ENCODE measurements at regions not wholly inside any gene's neighbourhood (a gene's known extent, or its start where the extent isn't known, plus 50 kb on each side); places are given as distances from the start of the nearest gene placed in this dataset.
"Not testable (repeated sequence)": the region's sequence is repeated elsewhere in the genome, so short reads cannot be mapped to it uniquely, and the experiment has no call there.

DNA sequence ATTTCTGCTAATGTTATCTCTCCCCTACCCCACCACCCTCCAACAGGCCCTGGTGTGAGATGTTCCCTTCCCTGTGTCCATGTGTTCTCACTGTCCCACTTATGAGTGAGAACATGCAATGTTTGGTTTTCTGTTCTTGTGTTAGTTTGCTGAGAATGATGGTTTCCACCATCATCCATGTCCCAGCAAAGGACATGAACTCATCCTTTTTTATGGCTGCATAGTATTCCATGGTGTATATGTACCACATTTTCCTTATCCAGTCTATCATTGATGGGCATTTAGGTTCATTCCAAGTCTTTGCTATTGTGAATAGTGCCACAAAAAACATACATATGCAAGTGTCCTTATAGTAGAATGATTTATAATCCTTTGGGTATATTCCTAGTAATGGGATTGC is 104.5 kb downstream of the ZNF33B start:
- not testable (repeated sequence) for DNase-seq

DNA sequence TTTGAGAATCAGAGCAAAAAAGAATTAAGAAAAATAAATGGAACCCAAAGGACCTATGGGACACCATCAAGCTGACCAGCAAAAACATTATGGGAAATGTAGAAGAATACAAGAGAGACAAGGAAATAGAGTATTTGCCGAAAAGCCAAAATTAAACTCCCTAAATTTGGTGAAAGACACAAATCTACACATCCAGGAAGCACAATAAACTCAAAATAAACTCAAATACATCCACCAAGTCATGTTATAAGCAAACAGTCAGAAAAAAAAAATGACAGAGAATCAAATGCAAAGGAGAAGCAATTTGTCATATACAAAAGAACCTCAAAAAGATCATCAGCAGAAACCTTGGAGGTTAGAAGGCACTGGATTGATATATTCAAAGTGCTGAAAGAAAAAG is 105.4 kb downstream of the ZNF33B start:
- no peak for DNase-seq

- no peak for DNase-seq
These were observed 115.3 kb downstream of the ZNF33B start for GRCh38 chr10:42523098-42523497.

- no peak for DNase-seq
These were observed 118.5 kb downstream of the ZNF33B start for GRCh38 chr10:42519761-42520460.

DNA sequence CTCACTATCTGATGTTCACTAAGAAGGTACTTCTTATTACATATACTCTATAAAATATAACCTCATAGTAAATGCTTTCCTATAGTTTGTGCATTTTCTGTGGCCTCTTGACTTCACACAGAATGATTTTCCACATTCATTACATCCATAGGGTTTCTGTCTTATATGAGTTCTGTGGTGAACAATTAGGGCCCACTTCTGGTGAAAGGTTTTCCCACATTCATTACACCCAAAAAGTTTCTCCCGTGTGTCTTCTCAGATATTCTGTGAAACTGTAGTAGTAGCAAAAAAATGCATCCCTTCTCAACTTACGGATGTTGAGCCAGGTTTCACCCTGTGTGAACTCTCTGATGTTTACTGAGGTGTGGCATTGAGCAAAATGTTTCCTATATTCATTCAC is 119.3 kb downstream of the ZNF33B start:
- DNase-seq: no peak

- DNase-seq: no peak
These were observed 124.4 kb downstream of the ZNF33B start for GRCh38 chr10:42513921-42514320.

- no peak for DNase-seq
These were observed 146.6 kb downstream of the ZNF33B start for GRCh38 chr10:42491801-42492200.

DNA sequence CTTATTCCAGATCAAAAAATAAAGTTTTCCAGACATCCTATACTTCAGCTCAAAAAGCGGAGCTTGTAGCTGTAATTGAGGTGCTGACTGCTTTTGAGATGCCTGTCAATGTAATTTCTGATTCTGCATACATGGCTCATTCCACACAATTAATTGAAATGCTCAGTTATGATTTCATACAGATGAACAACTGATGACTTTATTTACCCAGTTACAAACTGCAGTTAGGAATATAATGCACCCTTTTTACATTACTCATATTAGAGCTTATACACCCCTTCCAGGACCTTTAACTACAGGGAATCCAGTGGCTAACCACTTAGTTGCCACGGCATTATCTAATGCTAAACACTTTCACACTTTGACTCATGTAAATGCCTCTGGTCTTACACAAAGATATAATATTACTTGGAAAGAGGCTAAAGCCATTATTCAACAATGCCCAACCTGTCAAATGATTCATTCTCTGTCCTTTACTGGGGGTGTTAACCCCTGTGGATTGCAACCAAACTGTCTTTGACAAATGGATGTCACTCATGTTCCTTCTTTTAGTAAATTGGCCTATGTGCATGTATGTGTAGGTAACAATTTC is 147.3 kb downstream of the ZNF33B start:
- DNase-seq: peak; percentile 76

- DNase-seq: no peak
These were observed 148.0 kb downstream of the ZNF33B start for GRCh38 chr10:42490368-42490767.

DNA sequence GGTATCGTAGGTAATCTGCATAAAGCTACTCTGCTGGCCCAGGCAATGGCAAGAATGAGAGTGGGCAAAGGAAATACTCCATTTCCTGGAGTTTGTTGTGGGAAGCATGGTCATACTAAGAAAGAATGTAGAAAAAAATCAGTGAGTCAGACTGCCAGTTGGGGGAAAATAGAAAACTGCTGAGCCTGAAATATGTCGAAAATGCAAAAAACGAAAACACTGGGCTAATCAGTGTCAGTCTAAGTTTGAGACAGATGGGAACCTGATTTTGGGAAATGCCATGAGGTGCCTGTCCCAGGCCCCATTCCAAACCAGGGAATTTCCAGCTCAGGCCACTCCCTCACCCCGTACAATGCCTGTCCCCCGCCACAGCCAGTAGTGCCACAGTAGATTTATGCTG is 150.0 kb downstream of the ZNF33B start:
- peak; percentile 87 for DNase-seq

- DNase-seq: no peak
These were observed 156.0 kb downstream of the ZNF33B start for GRCh38 chr10:42482411-42482810.

GRCh38 chr10:42479057-42479456 is 159.3 kb downstream of the ZNF33B start:
- no peak for DNase-seq

DNA sequence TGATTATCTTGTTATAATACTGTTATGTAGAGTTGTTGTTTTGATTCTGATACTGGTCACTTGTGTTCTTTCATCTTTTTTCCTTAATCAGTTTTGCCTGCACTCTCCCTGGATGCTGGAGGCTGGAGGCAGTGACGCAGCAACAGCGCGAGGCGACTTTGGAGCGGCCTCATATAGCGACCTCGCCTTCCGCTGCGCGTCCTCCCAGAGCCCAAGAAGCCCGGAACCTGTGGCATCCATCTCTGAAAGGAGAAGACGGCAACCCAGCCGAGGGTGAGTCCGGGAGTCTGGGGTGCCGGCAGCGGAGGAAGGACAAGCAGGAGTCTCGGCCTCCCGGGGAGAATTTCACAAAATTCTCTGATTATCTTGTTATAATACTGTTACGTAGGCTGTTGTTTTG is 161.2 kb downstream of the ZNF33B start:
- DNase-seq: no peak

DNA sequence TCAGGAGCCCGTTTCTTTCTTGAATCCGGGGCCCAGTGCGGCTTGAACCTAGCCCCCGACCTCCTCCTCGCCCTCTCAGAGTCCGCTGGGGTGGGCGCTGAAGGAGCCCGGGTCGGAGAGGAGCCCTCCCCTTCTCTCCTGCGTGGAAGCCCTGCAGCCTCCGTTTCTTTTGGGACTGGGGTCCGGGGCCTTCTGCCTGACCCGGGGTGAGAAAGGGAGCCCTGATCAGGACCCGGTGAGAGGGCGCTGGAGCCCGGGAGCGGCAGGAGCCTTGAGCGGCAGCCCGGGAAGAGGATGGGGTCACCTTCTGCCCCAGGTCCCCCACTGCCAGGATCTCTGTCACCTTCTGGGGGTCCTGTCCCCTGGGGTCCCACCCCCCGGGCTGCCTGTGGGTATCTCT is 162.3 kb downstream of the ZNF33B start:
- no peak for DNase-seq

- DNase-seq: peak; percentile 71
These were observed 162.9 kb downstream of the ZNF33B start for GRCh38 chr10:42475168-42476098.

DNA sequence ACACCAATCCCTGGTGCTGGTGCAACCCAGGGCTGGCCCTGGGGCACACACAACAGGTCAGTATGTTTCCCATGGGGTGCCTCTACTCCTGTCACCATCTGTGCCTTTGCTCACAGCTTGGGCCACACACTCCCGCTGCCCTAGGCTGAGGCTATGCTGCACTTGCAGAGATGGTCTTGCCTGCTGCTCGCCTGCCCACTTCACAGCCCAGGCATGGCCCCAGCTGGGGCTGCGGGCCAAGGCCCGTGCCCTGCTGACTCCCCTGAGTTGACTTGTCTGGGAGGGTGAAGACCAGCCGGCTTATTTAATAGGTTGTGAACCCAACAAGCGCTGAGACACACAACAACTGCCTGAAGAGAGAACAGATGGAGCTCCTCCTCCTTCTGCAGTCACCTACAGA is 184.1 kb downstream of the ZNF33B start:
- DNase-seq: no peak

DNA sequence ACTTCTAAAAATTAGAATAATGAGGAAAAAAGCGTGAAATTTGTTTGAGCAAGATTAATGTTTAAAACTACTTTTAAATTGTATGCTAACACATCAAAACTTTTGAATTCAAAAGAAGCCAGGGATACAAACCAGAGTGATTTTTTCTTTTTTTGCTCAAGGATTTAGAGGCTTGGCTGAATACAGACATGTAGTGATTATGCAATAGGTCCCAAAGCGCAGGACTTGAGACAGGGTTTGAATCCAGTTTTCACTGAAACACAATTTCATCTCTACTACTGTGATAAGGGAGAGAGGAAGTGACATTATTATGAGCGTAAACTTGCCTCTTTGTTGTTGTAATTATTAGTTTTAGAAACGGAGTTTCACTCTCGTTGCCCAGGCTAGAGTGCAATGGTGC is 207.3 kb downstream of the ZNF33B start:
- no peak for DNase-seq

DNA sequence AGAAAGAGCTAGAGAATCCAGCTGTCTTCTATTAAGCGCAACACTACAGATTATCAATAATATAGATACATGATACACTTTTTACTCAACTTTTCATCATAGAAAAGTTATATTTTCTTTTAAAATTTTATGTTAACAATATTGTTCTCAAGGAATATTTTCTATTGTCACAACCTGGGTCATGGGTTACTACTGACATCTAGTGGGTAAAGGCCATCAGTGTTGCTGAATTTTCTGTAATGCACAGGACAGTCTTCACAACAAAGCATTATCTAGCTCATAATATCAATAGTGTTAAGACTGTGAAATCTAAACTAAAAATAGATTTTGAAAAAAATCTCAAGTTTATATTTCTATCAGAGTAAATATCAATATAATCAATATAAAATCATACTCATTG is 209.8 kb downstream of the ZNF33B start:
- DNase-seq: peak; percentile 21

GRCh38 chr10:42422911-42423310 is 215.5 kb downstream of the ZNF33B start:
- no peak for DNase-seq

GRCh38 chr10:42421812-42422211 is 216.6 kb downstream of the ZNF33B start:
- DNase-seq: no peak

DNA sequence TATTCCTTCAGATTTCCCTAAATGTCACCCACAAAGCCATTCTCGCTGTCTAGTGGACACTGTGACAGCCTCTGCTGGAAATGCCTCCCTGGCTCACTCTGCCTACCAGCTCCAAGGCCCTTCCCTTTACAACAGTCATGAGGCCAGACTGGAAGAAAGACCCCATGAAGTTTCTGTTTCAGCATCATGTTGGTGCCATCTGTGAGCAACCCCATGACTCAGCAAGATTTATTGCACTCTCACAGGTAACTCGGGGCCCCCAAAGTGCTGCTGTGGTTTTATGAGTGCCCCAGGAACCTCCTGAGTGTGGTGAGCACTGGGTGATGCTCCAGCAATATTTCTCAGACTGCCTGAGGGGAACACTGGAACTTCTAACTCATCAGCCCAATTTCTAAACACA is 218.6 kb downstream of the ZNF33B start:
- DNase-seq: no peak

- no peak for DNase-seq
These were observed 257.3 kb downstream of the ZNF33B start for GRCh38 chr10:42380926-42381547.

DNA sequence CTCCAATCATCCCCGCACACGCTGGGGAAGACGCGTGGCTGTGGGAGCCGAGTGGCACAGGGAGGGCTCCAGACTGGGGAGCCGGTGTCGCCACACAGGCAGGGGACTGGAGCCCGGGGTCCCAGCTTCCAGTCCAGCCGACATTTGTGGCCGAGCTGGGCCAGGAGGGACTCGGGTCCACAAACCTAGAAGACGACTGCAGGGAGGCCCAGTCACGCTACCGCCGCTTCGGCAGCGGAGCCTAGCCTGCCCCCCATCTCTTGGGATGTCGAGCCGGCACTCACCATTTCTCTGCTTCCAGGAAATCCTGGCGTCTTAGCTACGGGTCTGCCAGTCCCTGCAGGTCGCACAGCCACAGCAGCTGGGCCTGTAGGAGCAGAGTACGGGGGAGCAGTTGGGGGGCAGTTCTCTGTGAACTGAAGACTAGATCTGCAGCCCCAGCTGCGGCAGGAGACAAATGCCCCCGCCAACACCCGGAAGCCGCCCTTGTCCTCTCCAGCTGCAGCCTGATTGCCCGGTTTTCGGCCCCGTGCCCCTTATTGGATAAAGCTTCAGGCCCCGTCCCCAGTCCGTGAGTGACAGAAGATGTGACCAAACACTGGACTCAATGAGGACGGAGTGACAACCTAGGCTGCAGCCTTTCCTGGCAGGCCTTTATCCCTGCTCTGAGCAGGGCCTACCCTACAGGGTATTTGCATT is 270.7 kb downstream of the ZNF33B start:
- peak; percentile 74 for DNase-seq

Measured in kidney glomerular epithelial cell (primary cell).